ENCODE measurements at regions not wholly inside any gene's neighbourhood (a gene's known extent, or its start where the extent isn't known, plus 50 kb on each side); places are given as distances from the start of the nearest gene placed in this dataset.

- H3K9me2 ChIP-seq (ENCODE audit: insufficient read depth, low read length): no peaks in the 10 kb centered on the region
- H4K20me1 ChIP-seq (ENCODE audit: insufficient read depth): no peaks in the 10 kb centered on the region
- H3K36me3 ChIP-seq (ENCODE audit: insufficient read depth, low read length): no peaks in the 10 kb centered on the region
- no peak overlapping the region for H3K4me2 ChIP-seq (ENCODE audit: low read length)
- no peaks in the 10 kb centered on the region for H3K9me3 ChIP-seq (ENCODE audit: low read length)
- H3K79me2 ChIP-seq (replicated peaks; ENCODE audit: insufficient read depth, low read length): no peaks in the 10 kb centered on the region
- no peak for TF ChIP-seq MXI1 (conservative IDR thresholded peaks at IDR 0.05; ENCODE audit: poor library complexity, severe bottlenecking)
- no peak overlapping the region for H2AFZ ChIP-seq (ENCODE audit: low read depth, low read length)
- H3K27ac ChIP-seq (ENCODE audit: low read length): no peak overlapping the region
- no peak overlapping the region for H3K4me3 ChIP-seq (ENCODE audit: low read length)
- no peak overlapping the region for H3K9ac ChIP-seq (ENCODE audit: low read length)
- H3K27me3 ChIP-seq (ENCODE audit: insufficient read depth, low read depth, low read length): no peaks in the 10 kb centered on the region
- no peaks in the 10 kb centered on the region for H3F3A ChIP-seq (ENCODE audit: insufficient read depth, low read length, poor library complexity, severe bottlenecking)
Measured at GRCh38 chr3:168223085-168223484, 127.4 kb upstream of the GOLIM4 start.

GRCh38 chr3:168220556-168220955 is 124.8 kb upstream of the GOLIM4 start:
- no peak overlapping the region for H3K27ac ChIP-seq (ENCODE audit: low read length)
- H3K4me2 ChIP-seq (ENCODE audit: low read length): no peak overlapping the region
- TF ChIP-seq SMC3 (conservative IDR thresholded peaks at IDR 0.05; ENCODE audit: poor library complexity): no peak
- TF ChIP-seq RAD21 (conservative IDR thresholded peaks at IDR 0.05): no peak
- TF ChIP-seq POLR2AphosphoS5 (IDR thresholded peaks at IDR 0.05): no peak
- no peak for TF ChIP-seq MXI1 (conservative IDR thresholded peaks at IDR 0.05; ENCODE audit: poor library complexity, severe bottlenecking)
- no peak for TF ChIP-seq EZH2 (IDR thresholded peaks at IDR 0.05; ENCODE audit: borderline replicate concordance, insufficient read depth, low read length, poor library complexity, severe bottlenecking)
- H3K27me3 ChIP-seq (ENCODE audit: insufficient read depth, low read depth, low read length): no peaks in the 10 kb centered on the region
- H3K79me2 ChIP-seq (replicated peaks; ENCODE audit: insufficient read depth, low read length): no peaks in the 10 kb centered on the region
- H3K36me3 ChIP-seq (ENCODE audit: insufficient read depth, low read length): no peaks in the 10 kb centered on the region
- no peaks in the 10 kb centered on the region for H4K20me1 ChIP-seq (ENCODE audit: insufficient read depth)
- H3F3A ChIP-seq (ENCODE audit: insufficient read depth, low read length, poor library complexity, severe bottlenecking): no peaks in the 10 kb centered on the region
- H3K9ac ChIP-seq (ENCODE audit: low read length): no peak overlapping the region
- H3K9me2 ChIP-seq (ENCODE audit: insufficient read depth, low read length): no peaks in the 10 kb centered on the region
- no peak overlapping the region for H3K4me3 ChIP-seq (ENCODE audit: low read length)
- H3K9me3 ChIP-seq (ENCODE audit: low read length): no peaks in the 10 kb centered on the region
- H2AFZ ChIP-seq (ENCODE audit: low read depth, low read length): no peak overlapping the region

- no peak for TF ChIP-seq REST (IDR thresholded peaks at IDR 0.05; ENCODE audit: borderline replicate concordance)
- no peak for TF ChIP-seq MXI1 (conservative IDR thresholded peaks at IDR 0.05; ENCODE audit: poor library complexity, severe bottlenecking)
- no peak for TF ChIP-seq POLR2AphosphoS5 (IDR thresholded peaks at IDR 0.05)
- TF ChIP-seq EP300 (conservative IDR thresholded peaks at IDR 0.05; ENCODE audit: poor library complexity, severe bottlenecking): no peak
- TF ChIP-seq SMC3 (conservative IDR thresholded peaks at IDR 0.05; ENCODE audit: poor library complexity): no peak
- no peak for TF ChIP-seq TAF1 (IDR thresholded peaks at IDR 0.05; ENCODE audit: low read depth)
- no peak for TF ChIP-seq EZH2 (IDR thresholded peaks at IDR 0.05; ENCODE audit: borderline replicate concordance, insufficient read depth, low read length, poor library complexity, severe bottlenecking)
- TF ChIP-seq, protein P1, sequence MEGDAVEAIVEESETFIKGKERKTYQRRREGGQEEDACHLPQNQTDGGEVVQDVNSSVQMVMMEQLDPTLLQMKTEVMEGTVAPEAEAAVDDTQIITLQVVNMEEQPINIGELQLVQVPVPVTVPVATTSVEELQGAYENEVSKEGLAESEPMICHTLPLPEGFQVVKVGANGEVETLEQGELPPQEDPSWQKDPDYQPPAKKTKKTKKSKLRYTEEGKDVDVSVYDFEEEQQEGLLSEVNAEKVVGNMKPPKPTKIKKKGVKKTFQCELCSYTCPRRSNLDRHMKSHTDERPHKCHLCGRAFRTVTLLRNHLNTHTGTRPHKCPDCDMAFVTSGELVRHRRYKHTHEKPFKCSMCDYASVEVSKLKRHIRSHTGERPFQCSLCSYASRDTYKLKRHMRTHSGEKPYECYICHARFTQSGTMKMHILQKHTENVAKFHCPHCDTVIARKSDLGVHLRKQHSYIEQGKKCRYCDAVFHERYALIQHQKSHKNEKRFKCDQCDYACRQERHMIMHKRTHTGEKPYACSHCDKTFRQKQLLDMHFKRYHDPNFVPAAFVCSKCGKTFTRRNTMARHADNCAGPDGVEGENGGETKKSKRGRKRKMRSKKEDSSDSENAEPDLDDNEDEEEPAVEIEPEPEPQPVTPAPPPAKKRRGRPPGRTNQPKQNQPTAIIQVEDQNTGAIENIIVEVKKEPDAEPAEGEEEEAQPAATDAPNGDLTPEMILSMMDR (IDR thresholded peaks at IDR 0.05; ENCODE audit: poor library complexity, severe bottlenecking): no peak
- TF ChIP-seq RAD21 (conservative IDR thresholded peaks at IDR 0.05): no peak
- H3K4me2 ChIP-seq (ENCODE audit: low read length): no peak overlapping the region
- H4K20me1 ChIP-seq (ENCODE audit: insufficient read depth): no peaks in the 10 kb centered on the region
- no peaks in the 10 kb centered on the region for H3F3A ChIP-seq (ENCODE audit: insufficient read depth, low read length, poor library complexity, severe bottlenecking)
- no peak overlapping the region for H3K9ac ChIP-seq (ENCODE audit: low read length)
- no peak overlapping the region for H3K27ac ChIP-seq (ENCODE audit: low read length)
- no peaks in the 10 kb centered on the region for H3K36me3 ChIP-seq (ENCODE audit: insufficient read depth, low read length)
- H3K9me2 ChIP-seq (ENCODE audit: insufficient read depth, low read length): no peaks in the 10 kb centered on the region
- H3K79me2 ChIP-seq (replicated peaks; ENCODE audit: insufficient read depth, low read length): no peaks in the 10 kb centered on the region
- no peaks in the 10 kb centered on the region for H3K27me3 ChIP-seq (ENCODE audit: insufficient read depth, low read depth, low read length)
- no peak overlapping the region for H3K4me3 ChIP-seq (ENCODE audit: low read length)
- no peak overlapping the region for H2AFZ ChIP-seq (ENCODE audit: low read depth, low read length)
- no peaks in the 10 kb centered on the region for H3K9me3 ChIP-seq (ENCODE audit: low read length)
Measured at GRCh38 chr3:168219530-168219929, 123.8 kb upstream of the GOLIM4 start.
